A549 (cell line): ENCODE measurements at regions not wholly inside any gene's neighbourhood (a gene's known extent, or its start where the extent isn't known, plus 50 kb on each side); places are given as distances from the start of the nearest gene placed in this dataset.

Experiments used
- ATAC-seq, 2 experiments: fragments of 200-7000 bp in 1 of 2; fragments of >200 bp in 1 of 2; cut with Nextera tagmentation in 1 of 2; cut with Tn5 transposase in 1 of 2; 3 replicates each; pipeline versions ENCODE4 v1.8.0 to v1.9.1; 2018 to 2020; ENCODE audit warnings: mild to moderate bottlenecking in 1 of 2, moderate library complexity in 1 of 2
- CTCF ChIA-PET: fragments of 300-600 bp; sonication (Branson Sonifier 250); formaldehyde crosslinking; extraction: SDS; loops from one replicate; lab custom pipeline; 2021; ENCODE audit warnings: antibody characterized with exemption, inconsistent platforms; lab: Yijun Ruan, JAX
- POLR2A ChIA-PET: fragments of 350-600 bp; formaldehyde crosslinking; extraction: SDS; loops from one replicate; lab custom pipeline; 2021; ENCODE audit warnings: antibody characterized with exemption, inconsistent platforms; lab: Yijun Ruan, JAX
- DNase-seq, 2 experiments: peaks; one replicate each; pipeline versions ENCODE4 v3.0.0 to v3.0.0-alpha.2; 2011 to 2016; ENCODE audit warnings: low read depth in 1 of 2, low spot score in 1 of 2
- FAIRE-seq: peaks from 2 replicates; lab custom pipeline; 2011; peaks lifted over from hg19 to GRCh38; lab: Jason Lieb, UNC
- H3K27ac ChIP-seq, 2 experiments: fragments of >200 bp; sonication (Bioruptor Twin); formaldehyde crosslinking; 3 replicates each; pipeline ENCODE4 v1.5.1; 2016 to 2017
- H3K4me1 ChIP-seq: fragments of >200 bp; sonication (Bioruptor Twin); formaldehyde crosslinking; 3 replicates; pipeline ENCODE4 v1.6.1; 2016
- H3K4me2 ChIP-seq: fragments of >200 bp; sonication (Bioruptor Twin); formaldehyde crosslinking; 3 replicates; pipeline ENCODE4 v1.6.1; 2016
- H3K4me3 ChIP-seq: fragments of >200 bp; sonication (Bioruptor Twin); formaldehyde crosslinking; 3 replicates; pipeline ENCODE4 v1.5.1; 2016
- H3K9me3 ChIP-seq: fragments of >200 bp; sonication (Bioruptor Twin); formaldehyde crosslinking; 3 replicates; pipeline ENCODE4 v1.6.1; 2016
- BHLHE40 ChIP-seq: IDR thresholded peaks from 2 replicates; pipeline ENCODE4 v1.6.1; 2012; ENCODE audit warnings: low read depth, low read length, inconsistent platforms
- CBX8 ChIP-seq: fragments of 200-600 bp; sonication (generic); IDR thresholded peaks from 2 replicates; pipeline ENCODE4 v1.6.1; 2016
- EHMT2 ChIP-seq: fragments of 200-600 bp; sonication (generic); IDR thresholded peaks from 2 replicates; pipeline ENCODE4 v1.6.1; 2016; ENCODE audit warnings: antibody characterized with exemption, low read depth, mild to moderate bottlenecking, moderate library complexity
- FOSL2 ChIP-seq, 2 experiments: fragments of 450-650 bp in 1 of 2; fragments of >200 bp in 1 of 2; sonication (Bioruptor Twin) in 1 of 2; formaldehyde crosslinking; IDR thresholded peaks; 2 replicates each; pipeline versions ENCODE4 v1.5.0 to v1.6.1; 2016 to 2020; ENCODE audit warnings: mild to moderate bottlenecking in 1 of 2, moderate library complexity in 1 of 2
- FOXS1 ChIP-seq: fragments of 250-450 bp; sonication (Bioruptor Pico); IDR thresholded peaks from 2 replicates; pipeline ENCODE4 v1.5.0; 2020; ENCODE audit warnings: mild to moderate bottlenecking, moderate library complexity
- GATA3 ChIP-seq: IDR thresholded peaks from 2 replicates; pipeline ENCODE4 v1.6.1; 2012; ENCODE audit warnings: borderline replicate concordance
- HOXA7 ChIP-seq: fragments of 250-450 bp; sonication (Bioruptor Pico); IDR thresholded peaks from 2 replicates; pipeline ENCODE4 v1.5.0; 2020; ENCODE audit warnings: mild to moderate bottlenecking, moderate library complexity
- HOXB13 ChIP-seq: fragments of 250-450 bp; sonication (Bioruptor Pico); IDR thresholded peaks from 2 replicates; pipeline ENCODE4 v1.5.0; 2020; ENCODE audit warnings: low read depth, mild to moderate bottlenecking, moderate library complexity
- JUNB ChIP-seq: fragments of >200 bp; sonication (Bioruptor Twin); formaldehyde crosslinking; IDR thresholded peaks from 2 replicates; pipeline ENCODE4 v1.6.1; 2016
- MAFK ChIP-seq: fragments of 450-650 bp; IDR thresholded peaks from 2 replicates; pipeline ENCODE4 v1.6.1; 2014; ENCODE audit not compliant: partially characterized antibody
- MAZ ChIP-seq: fragments of 150-350 bp; IDR thresholded peaks from 2 replicates; pipeline ENCODE4 v1.6.1; 2014; ENCODE audit warnings: antibody characterized with exemption, low read depth, low read length, borderline replicate concordance
- PHF8 ChIP-seq: fragments of 200-600 bp; sonication (generic); IDR thresholded peaks from 2 replicates; pipeline ENCODE4 v1.6.1; 2016; ENCODE audit warnings: low read depth, mild to moderate bottlenecking, antibody characterized with exemption, moderate library complexity, borderline replicate concordance
- RAD21 ChIP-seq, 2 experiments: fragments of >200 bp in 1 of 2; sonication (Bioruptor Twin) in 1 of 2; formaldehyde crosslinking in 1 of 2; IDR thresholded peaks in 1 of 2; conservative IDR thresholded peaks in 1 of 2; 2 replicates in 1 of 2; 3 replicates in 1 of 2; pipeline ENCODE4 v1.6.1; 2012 to 2018; ENCODE audit warnings: inconsistent platforms in 1 of 2
- RCOR1 ChIP-seq: fragments of 150-350 bp; IDR thresholded peaks from 2 replicates; pipeline ENCODE4 v1.6.1; 2014; ENCODE audit warnings: antibody characterized with exemption, low read length, low read depth
- RFX5 ChIP-seq: fragments of 450-650 bp; IDR thresholded peaks from 2 replicates; pipeline ENCODE4 v1.7.1; 2014; ENCODE audit warnings: antibody characterized with exemption, mild to moderate bottlenecking, moderate library complexity
- RNF2 ChIP-seq: fragments of 200-600 bp; sonication (generic); IDR thresholded peaks from 2 replicates; pipeline ENCODE4 v1.6.1; 2016; ENCODE audit warnings: low read depth, mild to moderate bottlenecking, antibody characterized with exemption, moderate library complexity, borderline replicate concordance
- SREBF2 ChIP-seq: fragments of 450-650 bp; IDR thresholded peaks from 2 replicates; pipeline ENCODE4 v1.6.1; 2014; ENCODE audit warnings: mild to moderate bottlenecking, moderate library complexity
- TFCP2L1 ChIP-seq: fragments of 250-450 bp; sonication (Bioruptor Pico); IDR thresholded peaks from 2 replicates; pipeline ENCODE4 v1.5.0; 2021; ENCODE audit warnings: mild to moderate bottlenecking
- ZFP36 ChIP-seq: fragments of 450-650 bp; IDR thresholded peaks from 2 replicates; pipeline ENCODE4 v1.6.1; 2014; ENCODE audit warnings: borderline replicate concordance; ENCODE audit not compliant: partially characterized antibody
- TF ChIP-seq, protein P1 (sequence below): fragments of >200 bp; sonication (Bioruptor Twin); formaldehyde crosslinking; IDR thresholded peaks from 3 replicates; pipeline ENCODE4 v1.6.1; 2016
- TF ChIP-seq, protein P2 (sequence below): fragments of 250-450 bp; sonication (Bioruptor Pico); IDR thresholded peaks from 2 replicates; pipeline ENCODE4 v1.5.0; 2020; ENCODE audit warnings: low read depth, mild to moderate bottlenecking, moderate library complexity
- TF ChIP-seq, protein P3 (sequence below): fragments of 450-650 bp; IDR thresholded peaks from 2 replicates; pipeline ENCODE4 v1.6.1; 2014; ENCODE audit warnings: antibody characterized with exemption
- TF ChIP-seq, protein P4 (sequence below): IDR thresholded peaks from 2 replicates; pipeline ENCODE4 v1.6.1; 2012; ENCODE audit warnings: low read depth, borderline replicate concordance
- TF ChIP-seq, protein P5 (sequence below): fragments of 200-600 bp; sonication (generic); IDR thresholded peaks from 2 replicates; pipeline ENCODE4 v1.6.1; 2016; ENCODE audit warnings: antibody characterized with exemption, mild to moderate bottlenecking, moderate library complexity

DNA sequence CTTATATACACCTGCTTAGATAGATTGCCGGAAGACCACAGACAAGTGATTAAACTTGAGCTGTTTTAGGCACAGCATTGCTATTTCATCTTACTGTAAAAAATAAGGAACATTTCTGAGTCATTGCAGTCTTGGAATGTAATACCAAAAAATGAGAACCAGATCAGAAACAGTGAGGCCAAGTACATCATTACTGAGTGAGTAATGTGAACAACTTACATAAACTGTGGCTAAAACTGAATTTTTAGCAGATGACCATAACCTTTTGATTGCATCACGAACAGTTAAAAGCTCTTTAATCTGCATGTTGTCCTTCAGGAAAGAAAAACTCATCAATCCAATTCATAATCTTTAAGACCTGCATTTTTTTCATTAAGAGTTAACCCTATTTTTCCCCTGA, 157.1 kb upstream of the FGF10 start (continued):
- TF ChIP-seq RFX5 (no peak), MAZ (no peak), SREBF2 (no peak), BHLHE40 (no peak), HOXA7 (no peak), ZFP36 (no peak)
- TF ChIP-seq, protein P1, sequence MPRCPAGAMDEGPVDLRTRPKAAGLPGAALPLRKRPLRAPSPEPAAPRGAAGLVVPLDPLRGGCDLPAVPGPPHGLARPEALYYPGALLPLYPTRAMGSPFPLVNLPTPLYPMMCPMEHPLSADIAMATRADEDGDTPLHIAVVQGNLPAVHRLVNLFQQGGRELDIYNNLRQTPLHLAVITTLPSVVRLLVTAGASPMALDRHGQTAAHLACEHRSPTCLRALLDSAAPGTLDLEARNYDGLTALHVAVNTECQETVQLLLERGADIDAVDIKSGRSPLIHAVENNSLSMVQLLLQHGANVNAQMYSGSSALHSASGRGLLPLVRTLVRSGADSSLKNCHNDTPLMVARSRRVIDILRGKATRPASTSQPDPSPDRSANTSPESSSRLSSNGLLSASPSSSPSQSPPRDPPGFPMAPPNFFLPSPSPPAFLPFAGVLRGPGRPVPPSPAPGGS = no peak
- TF ChIP-seq, protein P2, sequence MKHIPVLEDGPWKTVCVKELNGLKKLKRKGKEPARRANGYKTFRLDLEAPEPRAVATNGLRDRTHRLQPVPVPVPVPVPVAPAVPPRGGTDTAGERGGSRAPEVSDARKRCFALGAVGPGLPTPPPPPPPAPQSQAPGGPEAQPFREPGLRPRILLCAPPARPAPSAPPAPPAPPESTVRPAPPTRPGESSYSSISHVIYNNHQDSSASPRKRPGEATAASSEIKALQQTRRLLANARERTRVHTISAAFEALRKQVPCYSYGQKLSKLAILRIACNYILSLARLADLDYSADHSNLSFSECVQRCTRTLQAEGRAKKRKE (CRISPR knock-in tag) = no peak
- TF ChIP-seq, all 56 proteins: peak for 0

DNA sequence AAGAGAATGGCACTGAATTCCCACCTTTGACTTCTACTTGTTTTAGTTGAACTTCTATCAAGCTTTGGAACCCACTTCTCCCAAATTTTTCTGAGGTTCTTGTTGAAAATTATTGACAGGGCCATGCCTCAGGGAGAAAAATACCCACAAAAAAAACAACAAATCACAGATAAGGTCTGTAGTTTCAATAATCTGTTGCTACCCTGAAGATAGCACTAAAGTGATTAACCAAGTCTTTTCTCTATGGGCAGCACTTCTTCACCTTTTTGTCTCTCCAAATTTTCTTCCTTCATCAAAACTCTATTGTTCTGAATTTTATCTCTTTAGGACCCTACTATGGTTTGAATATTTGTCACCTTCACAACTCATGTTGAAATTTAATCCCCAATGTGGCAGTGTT, 154.3 kb upstream of the FGF10 start:
- FAIRE-seq (no peak), DNase-seq (no peak), ATAC-seq (no peak)
- Histone ChIP-seq H3K27ac (no peak overlapping the region), H3K4me3 (no peak overlapping the region), H3K9me3 (no peaks in the 10 kb centered on the region), H3K4me2 (no peak overlapping the region), H3K4me1 (no peaks in the 10 kb centered on the region)
- CTCF ChIA-PET = no interaction called here
- POLR2A ChIA-PET = no interaction called here
- TF ChIP-seq EHMT2 (no peak), GATA3 (no peak), RAD21 (conservative IDR thresholded peaks at IDR 0.05 in 1 of 2, IDR thresholded peaks at IDR 0.05 in 1 of 2) (no peak), PHF8 (no peak), RNF2 (no peak), HOXB13 (CRISPR knock-in tag) (no peak), RCOR1 (no peak), MAFK (no peak), FOXS1 (CRISPR knock-in tag) (no peak), TFCP2L1 (no peak), FOSL2 (IDR thresholded peaks at IDR 0.05) (no peak), FOSL2 (CRISPR knock-in tag; IDR thresholded peaks at IDR 0.05) (no peak), MAZ (no peak), SREBF2 (no peak), CBX8 (no peak), JUNB (no peak)
- TF ChIP-seq, protein P3, sequence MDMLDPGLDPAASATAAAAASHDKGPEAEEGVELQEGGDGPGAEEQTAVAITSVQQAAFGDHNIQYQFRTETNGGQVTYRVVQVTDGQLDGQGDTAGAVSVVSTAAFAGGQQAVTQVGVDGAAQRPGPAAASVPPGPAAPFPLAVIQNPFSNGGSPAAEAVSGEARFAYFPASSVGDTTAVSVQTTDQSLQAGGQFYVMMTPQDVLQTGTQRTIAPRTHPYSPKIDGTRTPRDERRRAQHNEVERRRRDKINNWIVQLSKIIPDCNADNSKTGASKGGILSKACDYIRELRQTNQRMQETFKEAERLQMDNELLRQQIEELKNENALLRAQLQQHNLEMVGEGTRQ = no peak
- TF ChIP-seq, protein P2 (CRISPR knock-in tag) = no peak
- TF ChIP-seq, protein P4, sequence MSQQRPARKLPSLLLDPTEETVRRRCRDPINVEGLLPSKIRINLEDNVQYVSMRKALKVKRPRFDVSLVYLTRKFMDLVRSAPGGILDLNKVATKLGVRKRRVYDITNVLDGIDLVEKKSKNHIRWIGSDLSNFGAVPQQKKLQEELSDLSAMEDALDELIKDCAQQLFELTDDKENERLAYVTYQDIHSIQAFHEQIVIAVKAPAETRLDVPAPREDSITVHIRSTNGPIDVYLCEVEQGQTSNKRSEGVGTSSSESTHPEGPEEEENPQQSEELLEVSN = no peak
- TF ChIP-seq, protein P5, sequence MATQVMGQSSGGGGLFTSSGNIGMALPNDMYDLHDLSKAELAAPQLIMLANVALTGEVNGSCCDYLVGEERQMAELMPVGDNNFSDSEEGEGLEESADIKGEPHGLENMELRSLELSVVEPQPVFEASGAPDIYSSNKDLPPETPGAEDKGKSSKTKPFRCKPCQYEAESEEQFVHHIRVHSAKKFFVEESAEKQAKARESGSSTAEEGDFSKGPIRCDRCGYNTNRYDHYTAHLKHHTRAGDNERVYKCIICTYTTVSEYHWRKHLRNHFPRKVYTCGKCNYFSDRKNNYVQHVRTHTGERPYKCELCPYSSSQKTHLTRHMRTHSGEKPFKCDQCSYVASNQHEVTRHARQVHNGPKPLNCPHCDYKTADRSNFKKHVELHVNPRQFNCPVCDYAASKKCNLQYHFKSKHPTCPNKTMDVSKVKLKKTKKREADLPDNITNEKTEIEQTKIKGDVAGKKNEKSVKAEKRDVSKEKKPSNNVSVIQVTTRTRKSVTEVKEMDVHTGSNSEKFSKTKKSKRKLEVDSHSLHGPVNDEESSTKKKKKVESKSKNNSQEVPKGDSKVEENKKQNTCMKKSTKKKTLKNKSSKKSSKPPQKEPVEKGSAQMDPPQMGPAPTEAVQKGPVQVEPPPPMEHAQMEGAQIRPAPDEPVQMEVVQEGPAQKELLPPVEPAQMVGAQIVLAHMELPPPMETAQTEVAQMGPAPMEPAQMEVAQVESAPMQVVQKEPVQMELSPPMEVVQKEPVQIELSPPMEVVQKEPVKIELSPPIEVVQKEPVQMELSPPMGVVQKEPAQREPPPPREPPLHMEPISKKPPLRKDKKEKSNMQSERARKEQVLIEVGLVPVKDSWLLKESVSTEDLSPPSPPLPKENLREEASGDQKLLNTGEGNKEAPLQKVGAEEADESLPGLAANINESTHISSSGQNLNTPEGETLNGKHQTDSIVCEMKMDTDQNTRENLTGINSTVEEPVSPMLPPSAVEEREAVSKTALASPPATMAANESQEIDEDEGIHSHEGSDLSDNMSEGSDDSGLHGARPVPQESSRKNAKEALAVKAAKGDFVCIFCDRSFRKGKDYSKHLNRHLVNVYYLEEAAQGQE = no peak
